GM12872 (cell line): ENCODE measurements at regions not wholly inside any gene's neighbourhood (a gene's known extent, or its start where the extent isn't known, plus 50 kb on each side); places are given as distances from the start of the nearest gene placed in this dataset.

ENCODE experiments used
- CTCF ChIP-seq: IDR thresholded peaks from 3 replicates; pipeline ENCODE4 v1.5.1; 2011; ENCODE audit warnings: low read depth, mild to moderate bottlenecking, low read length, moderate library complexity; ENCODE audit not compliant: insufficient read depth

- no peak for TF ChIP-seq CTCF
These were observed 857.6 kb downstream of the METTL15 start for GRCh38 chr11:28965819-28966218.

GRCh38 chr11:28964811-28965210, 856.6 kb downstream of the METTL15 start:
- TF ChIP-seq CTCF = no peak

- TF ChIP-seq CTCF = no peak
These were observed 855.0 kb downstream of the METTL15 start for GRCh38 chr11:28963187-28963586.

GRCh38 chr11:28962502-28962901, 854.3 kb downstream of the METTL15 start:
- TF ChIP-seq CTCF = no peak

GRCh38 chr11:28961726-28962125, 853.5 kb downstream of the METTL15 start:
- TF ChIP-seq CTCF = no peak

- no peak for TF ChIP-seq CTCF
These were observed 848.3 kb downstream of the METTL15 start for GRCh38 chr11:28956446-28956845.

- no peak for TF ChIP-seq CTCF
These were observed 843.0 kb downstream of the METTL15 start for GRCh38 chr11:28951191-28951590.

GRCh38 chr11:28939381-28939780, 831.2 kb downstream of the METTL15 start:
- no peak for TF ChIP-seq CTCF
